ENCODE measurements at regions not wholly inside any gene's neighbourhood (a gene's known extent, or its start where the extent isn't known, plus 50 kb on each side); places are given as distances from the start of the nearest gene placed in this dataset.

- no peak for TF ChIP-seq CTCF (optimal IDR thresholded peaks at IDR 0.05 in 1 of 3, IDR thresholded peaks at IDR 0.05 in 1 of 3, conservative IDR thresholded peaks at IDR 0.05 in 1 of 3; ENCODE audit: extremely low read depth in 1 of 3, insufficient read depth in 2 of 3, low read length in 3 of 3)
- TF ChIP-seq EZH2 (IDR thresholded peaks at IDR 0.05; ENCODE audit: low read length): no peak
Observed at GRCh38 chr10:55001422-55001821, 200.4 kb upstream of the PCDH15 start.
